ENCODE measurements at regions not wholly inside any gene's neighbourhood (a gene's known extent, or its start where the extent isn't known, plus 50 kb on each side); places are given as distances from the start of the nearest gene placed in this dataset.

GRCh38 chr1:221892301-221892830 is 150.5 kb upstream of the DUSP10 start:
- no peak for DNase-seq

DNA sequence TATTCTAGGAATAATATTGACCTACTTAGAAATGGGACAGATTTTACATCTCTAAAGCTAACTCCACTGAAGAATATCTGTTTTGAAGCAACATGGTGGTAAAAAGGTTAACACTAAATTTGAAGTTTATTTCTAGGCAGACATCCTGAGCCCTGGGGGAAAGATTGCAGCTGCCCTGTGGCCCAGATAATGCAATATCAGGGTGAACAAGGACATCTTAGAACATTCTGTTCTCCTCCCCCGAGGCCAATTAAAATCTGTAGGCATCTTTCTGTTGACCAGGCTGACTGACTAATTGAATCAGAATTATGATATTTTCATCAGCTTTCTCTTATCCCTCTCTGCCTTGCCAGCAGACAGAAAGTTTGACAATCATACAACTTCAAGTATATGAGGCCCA is 149.8 kb upstream of the DUSP10 start:
- DNase-seq, result no peak

DNA sequence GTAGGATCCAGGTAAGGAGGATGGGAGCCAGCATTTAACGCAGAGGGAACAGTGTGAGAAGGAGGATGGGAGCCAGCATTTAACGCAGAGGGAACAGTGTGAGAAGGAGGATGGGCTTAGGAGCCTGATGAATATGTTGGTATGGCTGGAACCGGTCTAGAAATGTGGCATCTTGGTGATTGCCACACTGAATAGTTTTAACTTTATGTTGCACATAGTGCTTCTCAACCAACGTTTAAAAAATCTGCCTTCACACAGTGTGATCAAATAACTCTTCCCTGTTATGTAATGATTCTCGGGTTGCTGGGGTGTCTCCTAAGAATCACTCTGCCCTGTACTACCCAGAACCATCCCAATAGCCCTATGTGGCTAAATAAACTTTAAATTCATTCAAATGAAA is 146.9 kb upstream of the DUSP10 start:
- no peak for DNase-seq

GRCh38 chr1:221888218-221888617 is 146.3 kb upstream of the DUSP10 start:
- DNase-seq, result no peak

DNA sequence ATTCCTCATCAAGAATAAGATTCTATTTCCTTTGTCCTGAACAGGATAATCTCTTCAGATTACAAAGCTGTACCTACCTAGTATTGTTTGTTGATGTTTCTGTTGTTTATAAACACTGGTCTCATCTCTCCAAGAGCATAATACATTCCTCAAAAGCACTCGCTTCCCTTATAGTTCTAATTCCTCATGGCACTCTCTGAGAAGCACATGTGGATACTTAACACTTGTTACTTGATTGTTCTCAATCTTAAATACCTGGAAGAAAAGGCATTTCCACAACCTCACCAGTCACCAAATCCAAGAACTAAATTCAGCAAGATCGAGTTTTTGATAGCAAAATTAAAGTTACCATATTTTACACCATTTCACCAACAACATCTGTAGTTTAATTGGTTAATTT is 145.9 kb upstream of the DUSP10 start:
- DNase-seq, result no peak

DNA sequence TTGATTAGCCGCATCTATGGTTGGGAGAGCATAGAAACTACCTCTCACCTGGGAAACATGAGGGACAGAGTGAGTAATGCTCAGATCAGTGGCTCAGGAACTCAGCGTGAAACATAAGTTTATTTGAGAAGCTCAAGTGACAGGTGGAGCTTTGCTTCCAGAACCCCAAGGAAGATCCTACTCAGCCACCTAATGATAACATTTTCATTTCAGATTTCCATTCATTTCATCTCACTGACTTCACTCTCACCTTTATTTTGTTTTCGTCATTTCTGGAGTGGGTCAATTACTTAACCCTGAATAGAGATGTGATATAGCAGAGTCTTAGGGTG is 145.5 kb upstream of the DUSP10 start:
- DNase-seq, result no peak

DNA sequence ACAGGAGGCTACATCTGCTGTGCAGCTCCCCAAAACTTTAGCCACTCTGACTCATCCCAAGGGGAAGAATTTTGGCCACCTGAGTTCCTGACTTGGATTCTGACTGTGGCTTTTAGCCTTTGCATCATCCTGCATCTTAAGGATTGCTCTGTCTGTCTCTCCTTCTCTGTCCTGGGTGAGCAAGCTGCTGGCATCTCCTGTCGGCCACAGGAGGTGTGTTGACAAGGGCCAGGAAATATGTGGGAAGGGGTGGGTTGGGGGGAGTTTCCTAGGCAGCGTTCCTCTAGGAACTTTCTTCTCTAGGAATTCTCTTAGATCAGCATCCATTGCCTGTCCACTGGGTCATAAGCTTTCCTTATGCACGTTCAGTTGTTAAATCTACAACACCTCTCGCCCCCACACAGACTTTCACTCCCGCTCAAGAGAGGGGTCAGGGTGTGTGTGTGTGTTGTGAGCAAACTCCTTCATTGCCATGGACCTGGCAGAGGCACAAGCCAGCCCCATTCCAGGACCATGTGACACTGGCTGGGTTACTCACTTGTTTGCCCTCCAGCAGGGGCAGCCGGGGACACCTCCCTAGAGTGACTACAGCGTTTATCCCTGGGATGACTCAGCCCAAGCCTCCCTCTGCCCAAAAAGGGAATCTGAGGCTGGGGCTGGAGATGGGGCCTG is 145.0 kb upstream of the DUSP10 start:
- no peak for DNase-seq

GRCh38 chr1:221886311-221886710 is 144.4 kb upstream of the DUSP10 start:
- no peak for DNase-seq

DNA sequence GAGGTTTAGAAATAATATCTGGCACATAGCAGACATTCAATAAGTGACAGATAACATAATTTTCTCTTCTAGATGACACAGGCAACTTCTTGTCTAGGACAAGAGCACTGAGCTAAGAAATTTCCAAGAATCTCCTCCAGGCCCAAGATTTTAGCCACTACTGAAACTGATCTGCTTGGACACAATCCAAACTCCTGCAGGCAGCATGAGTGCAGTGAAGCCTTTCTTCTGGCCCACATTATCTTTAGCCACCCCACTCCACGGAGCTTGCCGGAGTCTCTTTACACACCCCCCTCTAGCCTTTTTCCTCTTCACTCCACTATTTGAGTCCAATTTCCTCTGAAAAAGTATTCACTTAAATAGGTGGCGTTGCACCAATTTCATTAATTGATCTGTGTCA is 142.9 kb upstream of the DUSP10 start:
- no peak for DNase-seq

GRCh38 chr1:221881805-221882581 is 140.1 kb upstream of the DUSP10 start:
- no peak for DNase-seq

DNA sequence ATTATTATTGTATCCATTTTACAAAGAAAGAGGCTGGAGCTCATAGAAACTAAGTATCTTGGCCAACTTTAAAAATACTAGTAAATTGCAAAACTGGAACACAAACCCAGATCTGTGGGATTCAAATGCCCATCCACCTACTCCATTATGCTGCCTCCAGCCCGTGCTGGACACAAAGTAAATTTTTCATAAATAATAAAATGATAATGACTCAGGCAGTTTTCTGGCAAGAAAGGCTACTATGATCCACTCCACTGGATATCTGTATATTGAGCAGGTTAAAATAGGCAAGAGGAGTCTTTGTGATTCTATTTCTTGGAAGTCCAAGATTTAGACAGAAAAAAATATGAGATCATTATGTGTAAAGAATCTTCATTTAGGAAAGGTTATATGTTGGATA is 138.3 kb upstream of the DUSP10 start:
- no peak for DNase-seq

GRCh38 chr1:221878134-221878533 is 136.2 kb upstream of the DUSP10 start:
- no peak for DNase-seq

DNA sequence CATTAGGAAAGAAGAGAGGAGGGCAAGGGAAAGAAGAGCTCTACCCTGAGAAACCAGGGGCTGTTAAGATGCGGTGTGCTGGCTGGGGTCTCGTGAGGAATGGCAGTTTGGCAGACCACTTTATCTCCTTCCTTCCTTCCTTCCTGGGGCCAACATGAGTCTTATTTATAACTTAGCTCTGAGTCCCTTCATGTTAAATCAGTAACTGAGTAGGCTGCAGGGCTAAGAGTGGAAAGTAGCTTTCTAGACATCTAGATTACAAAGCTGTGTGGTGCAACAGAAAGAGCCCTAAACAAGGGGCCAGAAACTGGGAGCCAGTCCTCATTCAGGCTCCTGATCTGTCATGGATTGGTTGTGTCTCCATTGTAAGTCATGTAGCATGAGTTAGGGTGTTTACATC is 135.4 kb upstream of the DUSP10 start:
- no peak for DNase-seq

GRCh38 chr1:221875004-221875330 is 133.1 kb upstream of the DUSP10 start:
- no peak for DNase-seq

- DNase-seq, result no peak
These were observed 132.6 kb upstream of the DUSP10 start for GRCh38 chr1:221874285-221875003.

DNA sequence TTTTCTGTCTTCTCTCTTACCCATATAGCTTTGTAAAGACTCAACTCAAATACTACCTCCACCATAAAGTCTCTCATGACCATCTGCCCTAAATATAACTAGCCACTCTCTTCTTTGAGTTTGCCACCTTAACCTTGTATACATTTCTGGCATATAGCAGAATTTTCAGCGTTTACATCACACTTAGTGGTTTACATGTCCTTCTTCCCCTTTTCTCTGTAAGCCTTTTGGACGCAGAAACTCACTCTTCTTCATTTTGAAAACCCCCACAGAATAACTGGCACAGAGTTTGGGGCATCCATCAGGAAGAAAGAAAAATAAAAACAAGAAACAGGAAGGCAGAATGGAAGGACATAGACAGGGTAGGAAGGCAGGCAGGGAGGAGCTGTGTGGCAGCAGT is 131.8 kb upstream of the DUSP10 start:
- no peak for DNase-seq

- no peak for DNase-seq
These were observed 129.2 kb upstream of the DUSP10 start for GRCh38 chr1:221871056-221871455.

DNA sequence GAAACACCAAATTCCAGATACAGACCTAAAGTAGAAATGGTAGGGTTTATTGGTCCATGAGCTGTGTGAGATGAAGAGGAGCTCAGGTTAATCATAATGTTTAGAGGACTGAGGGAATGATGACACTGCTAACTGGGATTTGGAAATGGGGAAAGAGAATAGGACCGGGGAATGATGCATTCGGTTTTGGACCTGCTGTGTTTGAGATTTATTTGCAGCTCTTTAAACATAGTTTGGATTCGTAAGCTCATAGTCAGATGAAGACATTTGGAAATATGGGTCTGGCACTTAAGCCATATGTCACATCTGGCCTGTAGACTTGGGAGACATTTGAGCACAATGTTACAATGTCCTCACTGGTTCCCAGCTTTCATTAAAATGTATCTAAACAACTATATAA is 127.9 kb upstream of the DUSP10 start:
- DNase-seq, result no peak

GRCh38 chr1:221868593-221869303 is 126.9 kb upstream of the DUSP10 start:
- no peak for DNase-seq

GRCh38 chr1:221867003-221867402 is 125.1 kb upstream of the DUSP10 start:
- DNase-seq, result no peak

- DNase-seq, result no peak
These were observed 123.9 kb upstream of the DUSP10 start for GRCh38 chr1:221865808-221866207.

GRCh38 chr1:221863635-221864034 is 121.7 kb upstream of the DUSP10 start:
- DNase-seq, result no peak

GRCh38 chr1:221862971-221863370 is 121.1 kb upstream of the DUSP10 start:
- no peak for DNase-seq

Measured in hematopoietic multipotent progenitor cell treated with erythropoietin and hydrocortisone succinate and interleukin-3 and kit ligand, for 8 days (in vitro differentiated cells).